ENCODE measurements at regions not wholly inside any gene's neighbourhood (a gene's known extent, or its start where the extent isn't known, plus 50 kb on each side); places are given as distances from the start of the nearest gene placed in this dataset.
"Not testable (repeated sequence)": the region's sequence is repeated elsewhere in the genome, so short reads cannot be mapped to it uniquely, and the experiment has no call there.

DNA sequence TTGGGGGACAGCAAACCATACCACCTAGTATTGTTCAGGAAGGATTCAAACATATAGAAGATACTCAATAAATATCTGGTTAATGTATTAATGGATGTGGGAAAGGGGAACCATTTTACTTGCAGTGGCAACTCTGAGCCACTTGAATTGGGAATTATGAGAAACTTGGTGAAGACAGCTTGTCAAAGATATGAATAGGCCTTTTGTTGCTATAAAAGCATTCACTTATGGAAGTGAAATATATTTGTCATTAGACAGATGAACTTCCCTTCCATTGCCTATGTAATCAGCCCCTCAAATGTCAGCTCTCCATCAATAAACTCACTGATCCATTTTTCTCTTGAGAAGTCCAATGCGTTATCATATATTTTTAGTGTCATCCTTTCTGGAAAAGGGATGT lies 56.1 kb downstream of the GPR85 start:
- Histone ChIP-seq H3K4me1 (no peaks in the 10 kb centered on the region), H3K36me3 (no peaks in the 10 kb centered on the region), H3K27me3 (no peaks in the 10 kb centered on the region), H3K27ac (no peak overlapping the region), H3K4me3 (no peak overlapping the region), H3K9me3 (no peaks in the 10 kb centered on the region)
- TF ChIP-seq, protein P1, sequence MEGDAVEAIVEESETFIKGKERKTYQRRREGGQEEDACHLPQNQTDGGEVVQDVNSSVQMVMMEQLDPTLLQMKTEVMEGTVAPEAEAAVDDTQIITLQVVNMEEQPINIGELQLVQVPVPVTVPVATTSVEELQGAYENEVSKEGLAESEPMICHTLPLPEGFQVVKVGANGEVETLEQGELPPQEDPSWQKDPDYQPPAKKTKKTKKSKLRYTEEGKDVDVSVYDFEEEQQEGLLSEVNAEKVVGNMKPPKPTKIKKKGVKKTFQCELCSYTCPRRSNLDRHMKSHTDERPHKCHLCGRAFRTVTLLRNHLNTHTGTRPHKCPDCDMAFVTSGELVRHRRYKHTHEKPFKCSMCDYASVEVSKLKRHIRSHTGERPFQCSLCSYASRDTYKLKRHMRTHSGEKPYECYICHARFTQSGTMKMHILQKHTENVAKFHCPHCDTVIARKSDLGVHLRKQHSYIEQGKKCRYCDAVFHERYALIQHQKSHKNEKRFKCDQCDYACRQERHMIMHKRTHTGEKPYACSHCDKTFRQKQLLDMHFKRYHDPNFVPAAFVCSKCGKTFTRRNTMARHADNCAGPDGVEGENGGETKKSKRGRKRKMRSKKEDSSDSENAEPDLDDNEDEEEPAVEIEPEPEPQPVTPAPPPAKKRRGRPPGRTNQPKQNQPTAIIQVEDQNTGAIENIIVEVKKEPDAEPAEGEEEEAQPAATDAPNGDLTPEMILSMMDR (IDR thresholded peaks at IDR 0.05), result no peak
- DNase-seq, result no peak
- WGBS, 2 donors, result 91 to 100% methylated on average over 1 of the region's 1 CpG
- intact Hi-C loops (cut with DNase I), result no loop called here

DNA sequence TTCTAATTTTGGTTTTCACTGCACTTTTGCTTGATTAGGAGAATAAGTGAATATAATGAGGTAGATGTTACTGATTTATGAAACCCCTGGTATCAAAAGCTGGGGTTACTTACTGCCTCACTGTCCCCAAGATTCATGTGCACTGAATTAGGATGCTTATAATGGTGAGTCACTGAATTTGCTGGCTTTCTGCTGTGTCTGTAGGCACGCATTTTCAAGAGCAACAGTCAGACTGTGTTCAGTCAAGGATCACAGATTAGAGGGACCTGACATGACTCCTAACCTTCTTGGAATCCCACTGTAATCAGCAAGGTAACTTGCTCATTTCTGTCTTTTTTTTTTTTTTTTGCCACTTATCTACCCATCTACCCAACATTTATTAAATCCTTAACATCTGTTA lies 59.7 kb downstream of the GPR85 start:
- WGBS, 2 donors, result 67 to 83% methylated on average over 1 of the region's 1 CpG
- Histone ChIP-seq H3K4me1 (no peaks in the 10 kb centered on the region), H3K27me3 (no peaks in the 10 kb centered on the region), H3K4me3 (no peak overlapping the region), H3K9me3 (no peaks in the 10 kb centered on the region), H3K36me3 (no peaks in the 10 kb centered on the region), H3K27ac (no peak overlapping the region)
- intact Hi-C loops (cut with DNase I), result no loop called here
- TF ChIP-seq, protein P1 (IDR thresholded peaks at IDR 0.05), result no peak
- no peak for TF ChIP-seq POLR2A (IDR thresholded peaks at IDR 0.05)
- DNase-seq, result no peak

DNA sequence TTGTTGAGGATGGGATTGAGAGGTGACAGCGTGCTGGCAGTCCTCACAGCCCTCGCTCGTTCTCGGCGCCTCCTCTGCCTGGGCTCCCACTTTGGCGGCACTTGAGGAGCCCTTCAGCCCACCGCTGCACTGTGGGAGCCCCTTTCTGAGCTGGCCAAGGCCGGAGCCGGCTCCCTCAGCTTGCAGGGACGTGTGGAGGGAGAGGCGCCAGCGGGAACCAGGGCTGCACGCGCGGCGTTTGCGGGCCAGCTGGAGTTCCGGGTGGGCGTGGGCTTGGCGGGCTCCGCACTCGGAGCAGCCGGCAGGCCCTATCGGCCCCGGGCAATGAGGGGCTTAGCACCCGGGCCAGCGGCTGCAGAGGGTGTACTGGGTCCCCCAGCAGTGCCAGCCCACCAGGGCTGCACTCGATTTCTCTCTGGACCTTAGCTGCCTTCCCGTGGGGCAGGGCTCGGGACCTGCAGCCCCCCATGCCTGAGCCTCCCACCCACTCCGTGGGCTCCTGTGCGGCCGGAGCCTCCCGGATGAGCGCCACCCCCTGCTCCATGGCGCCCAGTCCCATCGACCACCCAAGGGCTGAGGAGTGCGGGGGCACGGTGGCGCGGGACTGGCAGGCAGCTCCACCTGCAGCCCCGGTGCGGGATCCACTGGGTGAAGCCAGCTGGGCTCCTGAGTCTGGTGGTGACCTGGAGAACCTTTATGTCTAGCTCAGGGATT lies 69.3 kb downstream of the GPR85 start:
- H3K27me3 ChIP-seq; H3K4me1 ChIP-seq; H3K4me3 ChIP-seq; H3K36me3 ChIP-seq; intact Hi-C loops (cut with DNase I); H3K27ac ChIP-seq; DNase-seq; H3K9me3 ChIP-seq: not testable (repeated sequence)
- WGBS, 2 donors, result 82 to 100% methylated on average over 3 to 7 of the region's 43 CpGs

DNA sequence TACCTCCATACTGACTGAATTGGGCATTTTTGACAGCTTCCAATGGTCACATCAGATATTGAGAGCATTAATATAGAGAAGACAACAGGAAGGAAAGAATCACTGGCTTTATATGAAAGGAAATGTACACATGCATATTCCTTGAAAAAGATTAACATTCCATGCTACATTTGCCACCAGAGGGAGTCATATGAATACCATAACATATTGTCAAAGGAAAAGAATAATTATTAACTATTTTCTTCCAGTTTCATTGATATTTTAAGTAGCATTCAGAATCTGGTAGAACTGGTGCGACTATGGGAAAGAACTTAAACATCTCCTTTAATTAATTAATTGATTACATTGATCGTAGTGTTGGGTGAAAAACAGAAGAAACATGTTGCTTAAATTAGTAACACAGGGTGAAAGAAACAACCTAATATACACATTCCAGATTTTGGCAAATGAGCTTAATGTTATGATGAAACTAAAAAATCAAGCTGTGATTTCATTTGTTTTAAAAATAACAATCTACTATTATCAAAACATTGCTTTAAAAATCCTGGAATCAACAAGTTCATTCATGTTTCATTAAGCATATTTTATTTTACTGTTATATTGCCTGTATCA lies 71.5 kb downstream of the GPR85 start:
- Histone ChIP-seq H3K36me3 (no peaks in the 10 kb centered on the region), H3K9me3 (peaks cover 0 to 5% (median 0%) of the 10 kb centered on the region in 3 donors), H3K4me3 (no peak overlapping the region), H3K27ac (no peak overlapping the region), H3K4me1 (peaks cover 0 to 5% (median 0%) of the 10 kb centered on the region in 3 donors), H3K27me3 (no peaks in the 10 kb centered on the region)
- TF ChIP-seq, protein P1 (IDR thresholded peaks at IDR 0.05), result peak in 5 of 6 experiments; percentile 32 to 55 (median 44)
- no peak for TF ChIP-seq POLR2A (IDR thresholded peaks at IDR 0.05)
- intact Hi-C loops (cut with DNase I), result no loop called here
- DNase-seq, result no peak
- 33 to 37% methylated on average over 2 of the region's 2 CpGs for WGBS, 2 donors

DNA sequence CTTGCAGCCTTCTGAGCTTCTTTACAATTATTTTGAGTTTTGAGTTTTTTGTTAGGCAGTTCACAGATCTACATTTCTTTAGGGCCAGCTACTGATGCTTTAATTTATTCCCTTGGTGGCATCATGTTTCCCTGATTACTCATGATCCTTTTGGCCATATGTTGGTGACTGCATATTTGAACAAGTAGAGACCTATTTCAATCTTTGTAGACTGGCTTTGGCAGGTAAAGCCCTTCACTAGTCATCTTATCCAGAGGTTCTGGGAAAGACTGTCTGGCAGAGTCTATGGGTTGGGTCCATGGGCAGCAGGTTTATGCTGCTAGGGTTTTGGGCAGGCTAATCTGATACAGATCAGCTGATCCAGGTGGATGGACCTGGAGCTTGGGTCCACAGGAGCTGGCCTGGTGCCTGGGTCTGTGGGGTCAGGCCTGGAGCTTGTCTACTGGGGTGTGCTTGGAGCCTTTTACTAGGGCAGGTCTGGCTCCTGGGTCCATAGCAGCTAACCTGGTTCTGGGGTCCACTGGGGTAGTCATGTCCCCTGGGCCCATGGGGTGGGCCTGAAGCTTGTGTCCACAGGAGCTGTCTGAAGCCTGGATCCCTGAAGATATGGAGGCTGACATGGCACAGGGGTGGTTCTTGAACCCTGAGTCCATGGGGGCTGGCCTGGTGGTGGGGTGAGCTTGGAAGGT lies 72.7 kb downstream of the GPR85 start:
- Histone ChIP-seq H3K4me1 (peaks cover 0 to 5% (median 0%) of the 10 kb centered on the region in 3 donors), H3K27ac (no peak overlapping the region), H3K9me3 (peaks cover 0 to 5% (median 0%) of the 10 kb centered on the region in 3 donors), H3K4me3 (no peak overlapping the region), H3K36me3 (no peaks in the 10 kb centered on the region), H3K27me3 (no peaks in the 10 kb centered on the region)
- DNase-seq, result no peak
- no peak for TF ChIP-seq POLR2A (IDR thresholded peaks at IDR 0.05)
- intact Hi-C loops (cut with DNase I), result loop anchor here (5.0 kb wide), 1 partner anchor 408 kb away; no protein-coding TSS in a partner anchor

DNA sequence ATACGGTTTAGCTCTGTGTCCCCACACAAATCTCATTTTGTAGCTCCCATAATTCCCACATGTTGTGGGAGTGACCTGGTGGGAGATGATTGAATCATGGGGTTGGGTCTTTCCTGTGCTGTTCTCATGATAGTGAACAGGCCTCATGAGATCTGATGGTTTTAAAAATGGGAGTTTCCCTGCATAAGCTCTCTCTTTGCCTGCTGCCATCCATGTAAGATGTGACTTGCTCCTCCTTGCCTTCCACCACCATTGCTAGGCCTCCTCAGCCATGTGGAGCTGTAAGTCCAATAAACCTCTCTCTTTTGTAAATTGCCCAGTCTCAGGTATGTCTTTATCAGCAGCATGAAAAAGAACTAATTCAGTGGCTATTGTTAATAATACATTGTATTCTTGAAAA lies 73.8 kb downstream of the GPR85 start:
- intact Hi-C loops (cut with DNase I), result loop anchor here (5.0 kb wide), 1 partner anchor 409 kb away; no protein-coding TSS in a partner anchor

More for the DNA sequence above, 73.8 kb downstream of the GPR85 start:
- H3K4me1 ChIP-seq, DNase-seq, H3K27ac ChIP-seq, H3K36me3 ChIP-seq, H3K4me3 ChIP-seq, H3K27me3 ChIP-seq, H3K9me3 ChIP-seq: not testable (repeated sequence)
- WGBS, 2 donors, result 82 to 100% methylated on average over 1 of the region's 1 CpG

Measured in esophagus squamous epithelium (tissue), 5 donors.